ENCODE measurements at regions not wholly inside any gene's neighbourhood (a gene's known extent, or its start where the extent isn't known, plus 50 kb on each side); places are given as distances from the start of the nearest gene placed in this dataset.

- dilution Hi-C loops (cut with MboI; ENCODE audit: extremely low pct_ligation_motif_present, low sequenced_read_pairs) (no loop called here), intact Hi-C loops (cut with micrococcal nuclease) (no loop called here)
- Histone ChIP-seq H3K4me2 (ENCODE audit: insufficient read depth, low read length) (no peak overlapping the region), H3K79me2 (ENCODE audit: control insufficient read depth, insufficient read depth, low read length) (no peaks in the 10 kb centered on the region), H3K9me3 (replicated peaks; ENCODE audit: control insufficient read depth, insufficient read depth, low read length) (no peaks in the 10 kb centered on the region), H3K4me1 (ENCODE audit: control insufficient read depth, extremely low read depth, insufficient read depth, low read length) (no peaks in the 10 kb centered on the region), H4K20me1 (replicated peaks; ENCODE audit: control insufficient read depth, extremely low read depth, insufficient read depth, low read length) (no peaks in the 10 kb centered on the region), H2AFZ (ENCODE audit: low read depth, low read length) (no peak overlapping the region), H3K27ac (ENCODE audit: insufficient read depth, low read depth, low read length) (no peak overlapping the region), H3K27me3 (ENCODE audit: control insufficient read depth in 2 of 2, insufficient read depth in 2 of 2, low read length in 2 of 2) (no peaks in the 10 kb centered on the region), H3K4me3 (replicated peaks in 1 of 3; ENCODE audit: insufficient read depth in 1 of 3, low read depth in 1 of 3, low read length in 3 of 3) (no peak overlapping the region), H3K9me1 (replicated peaks; ENCODE audit: control insufficient read depth, extremely low read depth, insufficient read depth, low read length) (no peaks in the 10 kb centered on the region), H3K9ac (replicated peaks; ENCODE audit: extremely low read depth, insufficient read depth, low read length) (no peak overlapping the region), H3K36me3 (ENCODE audit: control insufficient read depth in 2 of 2, extremely low read depth in 1 of 2, insufficient read depth in 2 of 2, low read length in 2 of 2) (no peaks in the 10 kb centered on the region)
- TF ChIP-seq, protein P1, sequence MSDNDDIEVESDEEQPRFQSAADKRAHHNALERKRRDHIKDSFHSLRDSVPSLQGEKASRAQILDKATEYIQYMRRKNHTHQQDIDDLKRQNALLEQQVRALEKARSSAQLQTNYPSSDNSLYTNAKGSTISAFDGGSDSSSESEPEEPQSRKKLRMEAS (IDR thresholded peaks at IDR 0.05; ENCODE audit: insufficient read depth, insufficient read length): no peak
- TF ChIP-seq, protein P2, sequence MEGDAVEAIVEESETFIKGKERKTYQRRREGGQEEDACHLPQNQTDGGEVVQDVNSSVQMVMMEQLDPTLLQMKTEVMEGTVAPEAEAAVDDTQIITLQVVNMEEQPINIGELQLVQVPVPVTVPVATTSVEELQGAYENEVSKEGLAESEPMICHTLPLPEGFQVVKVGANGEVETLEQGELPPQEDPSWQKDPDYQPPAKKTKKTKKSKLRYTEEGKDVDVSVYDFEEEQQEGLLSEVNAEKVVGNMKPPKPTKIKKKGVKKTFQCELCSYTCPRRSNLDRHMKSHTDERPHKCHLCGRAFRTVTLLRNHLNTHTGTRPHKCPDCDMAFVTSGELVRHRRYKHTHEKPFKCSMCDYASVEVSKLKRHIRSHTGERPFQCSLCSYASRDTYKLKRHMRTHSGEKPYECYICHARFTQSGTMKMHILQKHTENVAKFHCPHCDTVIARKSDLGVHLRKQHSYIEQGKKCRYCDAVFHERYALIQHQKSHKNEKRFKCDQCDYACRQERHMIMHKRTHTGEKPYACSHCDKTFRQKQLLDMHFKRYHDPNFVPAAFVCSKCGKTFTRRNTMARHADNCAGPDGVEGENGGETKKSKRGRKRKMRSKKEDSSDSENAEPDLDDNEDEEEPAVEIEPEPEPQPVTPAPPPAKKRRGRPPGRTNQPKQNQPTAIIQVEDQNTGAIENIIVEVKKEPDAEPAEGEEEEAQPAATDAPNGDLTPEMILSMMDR (IDR thresholded peaks at IDR 0.05; ENCODE audit: extremely low read depth in 1 of 2, insufficient read depth in 1 of 2, low read depth in 1 of 2, low read length in 2 of 2): no peak
- TF ChIP-seq MYC (IDR thresholded peaks at IDR 0.05; ENCODE audit: low read depth, low read length) (no peak), POLR2A (IDR thresholded peaks at IDR 0.05; ENCODE audit: low read depth, low read length) (no peak), JUN (IDR thresholded peaks at IDR 0.05; ENCODE audit: borderline replicate concordance, insufficient read depth, insufficient read length, low read depth) (no peak), FOS (IDR thresholded peaks at IDR 0.05; ENCODE audit: borderline replicate concordance, insufficient read depth, low read length) (no peak), GATA2 (IDR thresholded peaks at IDR 0.05; ENCODE audit: insufficient read depth, insufficient read length, low read depth, low read length) (no peak), POLR2AphosphoS5 (IDR thresholded peaks at IDR 0.05; ENCODE audit: insufficient read depth, low read depth, low read length) (no peak), EZH2 (IDR thresholded peaks at IDR 0.05; ENCODE audit: borderline replicate concordance, low read depth, low read length, severe bottlenecking) (no peak)
- CTCF ChIA-PET: no interaction called here
- FAIRE-seq: no peak
- DNase-seq (ENCODE audit: low read depth, low spot score): no peak
- BruUV-seq (replicated peaks): no TSS peak
- POLR2A ChIA-PET: no interaction called here
Observed at GRCh38 chrX:103910430-103910829, 52.0 kb upstream of the TMSB15B start.
